ENCODE measurements at regions not wholly inside any gene's neighbourhood (a gene's known extent, or its start where the extent isn't known, plus 50 kb on each side); places are given as distances from the start of the nearest gene placed in this dataset.

GRCh38 chr1:90486996-90487395 lies 230.1 kb downstream of the BARHL2 start:
- FAIRE-seq (no peak), DNase-seq (ENCODE audit: insufficient read length) (no peak)
- TF ChIP-seq POLR2A (IDR thresholded peaks at IDR 0.05; ENCODE audit: low read depth, low read length) = no peak
- TF ChIP-seq TAF1 (IDR thresholded peaks at IDR 0.05; ENCODE audit: borderline replicate concordance, low read depth, low read length) = no peak
- TF ChIP-seq POLR2AphosphoS5 (IDR thresholded peaks at IDR 0.05; ENCODE audit: low read depth, low read length) = no peak

- DNase-seq (ENCODE audit: insufficient read length) (no peak), FAIRE-seq (no peak)
- no peak for TF ChIP-seq POLR2AphosphoS5 (IDR thresholded peaks at IDR 0.05; ENCODE audit: low read depth, low read length)
- no peak for TF ChIP-seq TAF1 (IDR thresholded peaks at IDR 0.05; ENCODE audit: borderline replicate concordance, low read depth, low read length)
- TF ChIP-seq POLR2A (IDR thresholded peaks at IDR 0.05; ENCODE audit: low read depth, low read length) = no peak
Measured at GRCh38 chr1:90486134-90486824, 230.8 kb downstream of the BARHL2 start.

- FAIRE-seq (no peak), DNase-seq (ENCODE audit: insufficient read length) (no peak)
- no peak for TF ChIP-seq POLR2AphosphoS5 (IDR thresholded peaks at IDR 0.05; ENCODE audit: low read depth, low read length)
- TF ChIP-seq TAF1 (IDR thresholded peaks at IDR 0.05; ENCODE audit: borderline replicate concordance, low read depth, low read length) = no peak
- TF ChIP-seq POLR2A (IDR thresholded peaks at IDR 0.05; ENCODE audit: low read depth, low read length) = no peak
Measured at GRCh38 chr1:90480271-90480835, 236.7 kb downstream of the BARHL2 start.

- TF ChIP-seq TAF1 (IDR thresholded peaks at IDR 0.05; ENCODE audit: borderline replicate concordance, low read depth, low read length) = no peak
- no peak for TF ChIP-seq POLR2A (IDR thresholded peaks at IDR 0.05; ENCODE audit: low read depth, low read length)
- TF ChIP-seq POLR2AphosphoS5 (IDR thresholded peaks at IDR 0.05; ENCODE audit: low read depth, low read length) = no peak
- DNase-seq (ENCODE audit: insufficient read length) = no peak
- FAIRE-seq = no peak
Measured at GRCh38 chr1:90476994-90477393, 240.1 kb downstream of the BARHL2 start.

GRCh38 chr1:90476411-90476810 lies 240.7 kb downstream of the BARHL2 start:
- DNase-seq (ENCODE audit: insufficient read length) (no peak), FAIRE-seq (no peak)
- no peak for TF ChIP-seq POLR2A (IDR thresholded peaks at IDR 0.05; ENCODE audit: low read depth, low read length)
- TF ChIP-seq POLR2AphosphoS5 (IDR thresholded peaks at IDR 0.05; ENCODE audit: low read depth, low read length) = no peak
- no peak for TF ChIP-seq TAF1 (IDR thresholded peaks at IDR 0.05; ENCODE audit: borderline replicate concordance, low read depth, low read length)

GRCh38 chr1:90475631-90476030 lies 241.5 kb downstream of the BARHL2 start:
- no peak for FAIRE-seq
- TF ChIP-seq POLR2A (IDR thresholded peaks at IDR 0.05; ENCODE audit: low read depth, low read length) = no peak
- no peak for TF ChIP-seq POLR2AphosphoS5 (IDR thresholded peaks at IDR 0.05; ENCODE audit: low read depth, low read length)
- no peak for TF ChIP-seq TAF1 (IDR thresholded peaks at IDR 0.05; ENCODE audit: borderline replicate concordance, low read depth, low read length)
- no peak for DNase-seq (ENCODE audit: insufficient read length)

GRCh38 chr1:90474731-90475130 lies 242.4 kb downstream of the BARHL2 start:
- TF ChIP-seq POLR2A (IDR thresholded peaks at IDR 0.05; ENCODE audit: low read depth, low read length) = no peak
- no peak for TF ChIP-seq POLR2AphosphoS5 (IDR thresholded peaks at IDR 0.05; ENCODE audit: low read depth, low read length)
- no peak for TF ChIP-seq TAF1 (IDR thresholded peaks at IDR 0.05; ENCODE audit: borderline replicate concordance, low read depth, low read length)
- no peak for DNase-seq (ENCODE audit: insufficient read length)
- no peak for FAIRE-seq

GRCh38 chr1:90474158-90474557 lies 242.9 kb downstream of the BARHL2 start:
- FAIRE-seq (no peak), DNase-seq (ENCODE audit: insufficient read length) (no peak)
- TF ChIP-seq POLR2A (IDR thresholded peaks at IDR 0.05; ENCODE audit: low read depth, low read length) (no peak), POLR2AphosphoS5 (IDR thresholded peaks at IDR 0.05; ENCODE audit: low read depth, low read length) (no peak), TAF1 (IDR thresholded peaks at IDR 0.05; ENCODE audit: borderline replicate concordance, low read depth, low read length) (no peak)

GRCh38 chr1:90472775-90473174 lies 244.3 kb downstream of the BARHL2 start:
- FAIRE-seq (no peak), DNase-seq (ENCODE audit: insufficient read length) (no peak)
- TF ChIP-seq POLR2A (IDR thresholded peaks at IDR 0.05; ENCODE audit: low read depth, low read length) (no peak), POLR2AphosphoS5 (IDR thresholded peaks at IDR 0.05; ENCODE audit: low read depth, low read length) (no peak), TAF1 (IDR thresholded peaks at IDR 0.05; ENCODE audit: borderline replicate concordance, low read depth, low read length) (no peak)

GRCh38 chr1:90459570-90459969 lies 257.5 kb downstream of the BARHL2 start:
- TF ChIP-seq TAF1 (IDR thresholded peaks at IDR 0.05; ENCODE audit: borderline replicate concordance, low read depth, low read length) = no peak
- TF ChIP-seq POLR2AphosphoS5 (IDR thresholded peaks at IDR 0.05; ENCODE audit: low read depth, low read length) = no peak
- no peak for TF ChIP-seq POLR2A (IDR thresholded peaks at IDR 0.05; ENCODE audit: low read depth, low read length)
- no peak for FAIRE-seq
- no peak for DNase-seq (ENCODE audit: insufficient read length)

- FAIRE-seq (no peak), DNase-seq (ENCODE audit: insufficient read length) (no peak)
- TF ChIP-seq TAF1 (IDR thresholded peaks at IDR 0.05; ENCODE audit: borderline replicate concordance, low read depth, low read length) (no peak), POLR2AphosphoS5 (IDR thresholded peaks at IDR 0.05; ENCODE audit: low read depth, low read length) (no peak), POLR2A (IDR thresholded peaks at IDR 0.05; ENCODE audit: low read depth, low read length) (no peak)
Measured at GRCh38 chr1:90457985-90458384, 259.1 kb downstream of the BARHL2 start.

GRCh38 chr1:90452491-90452890 lies 264.6 kb downstream of the BARHL2 start:
- DNase-seq (ENCODE audit: insufficient read length) = no peak
- TF ChIP-seq TAF1 (IDR thresholded peaks at IDR 0.05; ENCODE audit: borderline replicate concordance, low read depth, low read length) = no peak
- TF ChIP-seq POLR2AphosphoS5 (IDR thresholded peaks at IDR 0.05; ENCODE audit: low read depth, low read length) = no peak
- no peak for TF ChIP-seq POLR2A (IDR thresholded peaks at IDR 0.05; ENCODE audit: low read depth, low read length)
- FAIRE-seq = no peak

Measured in GM12892 (cell line).